ENCODE measurements at regions not wholly inside any gene's neighbourhood (a gene's known extent, or its start where the extent isn't known, plus 50 kb on each side); places are given as distances from the start of the nearest gene placed in this dataset.

- TF ChIP-seq EP300 (IDR thresholded peaks at IDR 0.05; ENCODE audit: borderline replicate concordance in 1 of 2, low read depth in 1 of 2, low read length in 1 of 2) (no peak), FOSL2 (IDR thresholded peaks at IDR 0.05; ENCODE audit: borderline replicate concordance, low read depth) (peak; percentile 23; the same call in 1 of the 2 replicates), RAD21 (IDR thresholded peaks at IDR 0.05; ENCODE audit: low read length) (no peak), IRF3 (IDR thresholded peaks at IDR 0.05; ENCODE audit: low read depth, low read length) (no peak), NRF1 (IDR thresholded peaks at IDR 0.05; ENCODE audit: low read depth, low read length) (no peak), TAF1 (IDR thresholded peaks at IDR 0.05; ENCODE audit: borderline replicate concordance, low read depth, low read length) (no peak), CHD2 (IDR thresholded peaks at IDR 0.05; ENCODE audit: low read length, partially characterized antibody) (no peak), PBX3 (IDR thresholded peaks at IDR 0.05) (0 out of 2 replicates have a peak, but pooled peaks have one; percentile 24), FOXM1 (IDR thresholded peaks at IDR 0.05; ENCODE audit: low read depth) (no peak), NFIC (IDR thresholded peaks at IDR 0.05; ENCODE audit: borderline replicate concordance) (no peak), TCF12 (IDR thresholded peaks at IDR 0.05) (peak; percentile 27; the same call in 1 of the 2 replicates), RCOR1 (IDR thresholded peaks at IDR 0.05; ENCODE audit: low read length) (no peak), ZBTB33 (IDR thresholded peaks at IDR 0.05; ENCODE audit: borderline replicate concordance, low read depth) (no peak), TEAD4 (IDR thresholded peaks at IDR 0.05; ENCODE audit: borderline replicate concordance, insufficient read depth) (no peak)
Measured at GRCh38 chr12:92596383-92596782, 106.4 kb upstream of the PLEKHG7 start (continued).

GRCh38 chr12:92595663-92596062 lies 107.1 kb upstream of the PLEKHG7 start:
- Histone ChIP-seq H3K27me3 (ENCODE audit: insufficient read depth) (no peaks in the 10 kb centered on the region), H4K20me1 (ENCODE audit: insufficient read depth) (no peaks in the 10 kb centered on the region), H3F3A (replicated peaks; ENCODE audit: insufficient read depth) (peaks cover 17% of the 10 kb centered on the region), H3K9me3 (no peaks in the 10 kb centered on the region), H2AFZ (ENCODE audit: low read depth) (no peak overlapping the region), H3K9ac (no peak overlapping the region), H3K4me2 (no peak overlapping the region), H3K9me2 (no peaks in the 10 kb centered on the region), H3K79me2 (ENCODE audit: insufficient read depth) (no peaks in the 10 kb centered on the region), H3K27ac (ENCODE audit: low read depth in 2 of 2, low read length in 1 of 2) (peak overlapping the region in 1 of 2 experiments; percentile 56; a peak in 2 of 4 replicates), H3K4me3 (ENCODE audit: low read depth in 2 of 2, low read length in 1 of 2) (no peak overlapping the region), H3K4me1 (ENCODE audit: control insufficient read depth in 1 of 2, insufficient read depth in 2 of 2, low read depth in 1 of 2, low read length in 1 of 2) (peaks cover 0 to 10% of the 10 kb centered on the region in 2 experiments; a peak in 2 of 4 replicates), H3K36me3 (replicated peaks in 1 of 2; ENCODE audit: control insufficient read depth in 1 of 2, insufficient read depth in 2 of 2, low read length in 1 of 2) (no peaks in the 10 kb centered on the region)
- no peak for DNase-seq
- 94% methylated on average over 1 of the region's 1 CpG for WGBS (ENCODE audit: low lambda C conversion rate)
- ChIA-PET POLR2A (no interaction called here), CTCF (interaction anchor here (0.6 to 1.0 kb wide), 2 partner anchors 665 to 1214 kb away, joined by 3 to 4 read pairs; no protein-coding TSS in a partner anchor)
- TF ChIP-seq PBX3 (IDR thresholded peaks at IDR 0.05) (no peak), CHD2 (IDR thresholded peaks at IDR 0.05; ENCODE audit: low read length, partially characterized antibody) (no peak), EZH2phosphoT487 (IDR thresholded peaks at IDR 0.05; ENCODE audit: borderline replicate concordance, low read depth) (no peak), NRF1 (IDR thresholded peaks at IDR 0.05; ENCODE audit: low read depth, low read length) (no peak), ELF1 (IDR thresholded peaks at IDR 0.05) (no peak), RFX5 (IDR thresholded peaks at IDR 0.05; ENCODE audit: low read length) (no peak), JUND (IDR thresholded peaks at IDR 0.05) (no peak), TEAD4 (IDR thresholded peaks at IDR 0.05; ENCODE audit: borderline replicate concordance, insufficient read depth) (no peak), RXRA (IDR thresholded peaks at IDR 0.05; ENCODE audit: borderline replicate concordance, low read depth) (no peak), FOXM1 (IDR thresholded peaks at IDR 0.05; ENCODE audit: low read depth) (no peak), MXI1 (IDR thresholded peaks at IDR 0.05; ENCODE audit: low read depth, low read length) (no peak), USF1 (IDR thresholded peaks at IDR 0.05; ENCODE audit: borderline replicate concordance, low read depth) (no peak), CTCF (IDR thresholded peaks at IDR 0.05) (no peak)
